Keratinocyte (primary cell): ENCODE measurements at regions not wholly inside any gene's neighbourhood (a gene's known extent, or its start where the extent isn't known, plus 50 kb on each side); places are given as distances from the start of the nearest gene placed in this dataset.

ENCODE experiments used
- EZH2 ChIP-seq: IDR thresholded peaks from one replicate; pipeline ENCODE4 v1.6.1; 2012; ENCODE audit warnings: inconsistent platforms, mild to moderate bottlenecking, low read length, moderate library complexity
- TF ChIP-seq, protein P1 (sequence below), 3 experiments: IDR thresholded peaks in 1 of 3; conservative IDR thresholded peaks in 1 of 3; optimal IDR thresholded peaks in 1 of 3; 2 replicates in 2 of 3; 3 replicates in 1 of 3; pipeline versions ENCODE3 to v1.5.1; 2011; ENCODE audit warnings: low read length in 3 of 3, mild to moderate bottlenecking in 3 of 3, moderate library complexity in 2 of 3, control low read depth in 1 of 3, inconsistent platforms in 1 of 3; ENCODE audit not compliant: insufficient read depth in 2 of 3; ENCODE audit errors: extremely low read depth in 1 of 3

DNA sequence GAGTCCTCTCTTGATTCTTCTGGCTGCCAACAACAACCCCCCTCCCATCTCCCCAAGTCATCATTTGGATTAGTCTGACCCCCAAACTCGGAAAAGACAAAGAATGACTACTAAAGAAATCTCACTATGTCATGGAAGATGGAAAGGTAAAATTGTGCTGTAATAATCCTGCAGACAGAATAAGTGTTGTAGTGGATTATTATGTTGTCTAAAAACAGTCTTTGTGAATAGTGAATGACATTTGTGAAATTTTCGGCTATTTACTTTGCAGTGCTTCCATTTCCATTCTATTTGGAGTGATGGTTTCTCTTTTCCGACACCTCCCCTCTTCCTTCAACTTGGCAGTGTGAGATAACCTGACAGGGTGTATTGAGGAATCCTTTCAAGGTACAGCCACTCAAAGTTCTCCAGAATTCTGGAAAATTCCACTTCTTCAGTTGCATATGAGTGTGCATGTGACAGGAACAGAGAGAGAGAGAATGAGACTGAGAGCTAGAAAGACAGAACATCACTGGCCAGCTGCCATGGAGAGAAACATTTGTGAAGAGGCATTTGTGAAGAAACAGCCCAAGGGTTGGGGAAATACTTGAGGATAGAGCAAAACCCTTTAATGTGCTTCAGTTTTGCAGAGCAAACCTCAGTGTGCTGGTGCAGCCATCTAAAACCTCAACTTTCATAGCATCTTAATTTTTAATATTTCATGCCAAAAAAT lies 141.9 kb upstream of the DLX2 start:
- TF ChIP-seq, protein P1, sequence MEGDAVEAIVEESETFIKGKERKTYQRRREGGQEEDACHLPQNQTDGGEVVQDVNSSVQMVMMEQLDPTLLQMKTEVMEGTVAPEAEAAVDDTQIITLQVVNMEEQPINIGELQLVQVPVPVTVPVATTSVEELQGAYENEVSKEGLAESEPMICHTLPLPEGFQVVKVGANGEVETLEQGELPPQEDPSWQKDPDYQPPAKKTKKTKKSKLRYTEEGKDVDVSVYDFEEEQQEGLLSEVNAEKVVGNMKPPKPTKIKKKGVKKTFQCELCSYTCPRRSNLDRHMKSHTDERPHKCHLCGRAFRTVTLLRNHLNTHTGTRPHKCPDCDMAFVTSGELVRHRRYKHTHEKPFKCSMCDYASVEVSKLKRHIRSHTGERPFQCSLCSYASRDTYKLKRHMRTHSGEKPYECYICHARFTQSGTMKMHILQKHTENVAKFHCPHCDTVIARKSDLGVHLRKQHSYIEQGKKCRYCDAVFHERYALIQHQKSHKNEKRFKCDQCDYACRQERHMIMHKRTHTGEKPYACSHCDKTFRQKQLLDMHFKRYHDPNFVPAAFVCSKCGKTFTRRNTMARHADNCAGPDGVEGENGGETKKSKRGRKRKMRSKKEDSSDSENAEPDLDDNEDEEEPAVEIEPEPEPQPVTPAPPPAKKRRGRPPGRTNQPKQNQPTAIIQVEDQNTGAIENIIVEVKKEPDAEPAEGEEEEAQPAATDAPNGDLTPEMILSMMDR (optimal IDR thresholded peaks at IDR 0.05 in 1 of 3, IDR thresholded peaks at IDR 0.05 in 1 of 3, conservative IDR thresholded peaks at IDR 0.05 in 1 of 3; ENCODE audit: extremely low read depth in 1 of 3, insufficient read depth in 2 of 3, low read length in 3 of 3) = no peak
- no peak for TF ChIP-seq EZH2
